ENCODE measurements at regions not wholly inside any gene's neighbourhood (a gene's known extent, or its start where the extent isn't known, plus 50 kb on each side); places are given as distances from the start of the nearest gene placed in this dataset.

DNA sequence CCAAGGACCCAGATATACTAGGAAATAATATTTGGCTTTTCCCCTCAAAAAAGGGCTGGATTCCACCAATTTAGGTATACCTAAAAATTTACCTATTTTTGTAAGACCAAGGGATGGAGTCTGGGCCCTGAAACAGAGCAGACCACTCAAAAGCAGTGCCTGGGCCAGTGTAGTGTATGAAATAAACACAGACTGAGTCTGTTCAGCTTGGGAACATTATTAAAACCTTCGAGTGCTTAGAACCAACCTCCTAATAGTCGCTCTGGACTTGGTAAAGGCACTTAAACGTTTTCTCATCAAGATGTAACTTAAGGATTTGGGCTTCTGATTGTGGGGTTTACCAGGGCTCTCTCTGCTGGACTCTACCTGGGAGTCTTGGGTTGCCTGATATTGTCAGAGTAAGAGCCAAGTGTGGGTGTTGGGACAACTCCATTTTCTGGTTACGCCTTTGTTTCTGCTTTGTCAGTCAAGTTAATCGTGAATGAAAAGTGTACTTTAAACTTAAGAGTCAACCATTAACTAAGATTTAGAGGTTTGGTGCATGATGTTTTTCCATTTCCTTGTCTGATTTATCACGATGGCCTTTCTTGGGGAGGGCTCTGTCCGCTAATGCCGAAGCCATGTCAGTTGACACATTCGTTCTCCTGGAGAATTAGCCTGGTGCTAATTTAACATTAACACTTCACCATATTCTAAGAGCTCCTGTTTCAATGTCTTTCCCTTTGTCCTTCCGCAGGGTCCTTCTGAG, 221.0 kb upstream of the TPM1 start:
- H3K4me1 Mint-ChIP-seq (ENCODE audit: low read depth) = no peaks in the 10 kb centered on the region
- H3K9me3 Mint-ChIP-seq = no peaks in the 10 kb centered on the region
- no peak overlapping the region for H3K4me3 Mint-ChIP-seq
- peaks cover 5% of the 10 kb centered on the region for H3K27me3 Mint-ChIP-seq (ENCODE audit: low read depth)
- no peaks in the 10 kb centered on the region for H3K36me3 Mint-ChIP-seq (ENCODE audit: low read depth)
- H3K27ac Mint-ChIP-seq = no peak overlapping the region

DNA sequence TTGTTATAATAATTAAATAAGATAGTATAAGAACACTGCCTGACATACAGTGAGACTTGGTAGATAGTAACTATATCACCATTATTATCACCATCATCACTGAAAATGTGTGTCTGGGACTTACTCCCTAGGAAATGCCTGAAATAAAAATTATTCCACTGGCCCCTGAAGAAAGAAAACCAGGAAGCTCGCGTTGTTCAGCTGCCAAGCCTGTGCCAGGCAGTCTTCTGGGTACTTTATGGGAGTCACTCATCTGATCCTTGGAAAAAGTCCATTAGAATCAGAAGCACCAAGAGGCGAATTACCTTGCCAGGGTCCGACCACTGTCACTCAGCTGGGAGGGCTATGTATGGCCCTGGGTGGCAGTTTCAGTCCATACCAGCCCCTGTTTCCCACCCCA, 220.3 kb upstream of the TPM1 start:
- Mint-ChIP-seq H3K27ac (no peak overlapping the region), H3K4me3 (no peak overlapping the region), H3K4me1 (ENCODE audit: low read depth) (no peaks in the 10 kb centered on the region), H3K27me3 (ENCODE audit: low read depth) (peaks cover 9% of the 10 kb centered on the region), H3K36me3 (ENCODE audit: low read depth) (no peaks in the 10 kb centered on the region), H3K9me3 (no peaks in the 10 kb centered on the region)

DNA sequence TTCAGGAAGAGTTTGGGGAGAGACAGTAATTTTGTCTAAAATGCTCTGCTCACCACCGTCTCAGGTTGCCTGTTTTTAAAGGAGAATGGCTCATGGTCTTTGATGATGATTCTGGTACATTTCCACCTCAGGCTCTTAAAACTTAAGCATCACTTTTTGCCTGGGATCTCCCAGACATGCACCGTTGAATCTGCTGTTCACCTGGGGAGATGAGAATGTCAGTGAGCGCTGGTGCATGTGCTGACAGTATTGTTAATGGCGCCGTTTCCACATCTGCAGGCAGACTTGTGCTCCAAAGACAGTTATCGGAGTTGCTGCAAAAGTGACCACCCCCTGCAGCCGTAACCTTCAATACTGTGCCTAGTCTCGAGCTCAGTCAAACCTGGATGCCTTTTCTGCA, 219.0 kb upstream of the TPM1 start:
- Mint-ChIP-seq H3K4me1 (ENCODE audit: low read depth) (no peaks in the 10 kb centered on the region), H3K4me3 (no peak overlapping the region), H3K27me3 (ENCODE audit: low read depth) (peaks cover 7% of the 10 kb centered on the region), H3K9me3 (no peaks in the 10 kb centered on the region), H3K36me3 (ENCODE audit: low read depth) (no peaks in the 10 kb centered on the region), H3K27ac (no peak overlapping the region)

DNA sequence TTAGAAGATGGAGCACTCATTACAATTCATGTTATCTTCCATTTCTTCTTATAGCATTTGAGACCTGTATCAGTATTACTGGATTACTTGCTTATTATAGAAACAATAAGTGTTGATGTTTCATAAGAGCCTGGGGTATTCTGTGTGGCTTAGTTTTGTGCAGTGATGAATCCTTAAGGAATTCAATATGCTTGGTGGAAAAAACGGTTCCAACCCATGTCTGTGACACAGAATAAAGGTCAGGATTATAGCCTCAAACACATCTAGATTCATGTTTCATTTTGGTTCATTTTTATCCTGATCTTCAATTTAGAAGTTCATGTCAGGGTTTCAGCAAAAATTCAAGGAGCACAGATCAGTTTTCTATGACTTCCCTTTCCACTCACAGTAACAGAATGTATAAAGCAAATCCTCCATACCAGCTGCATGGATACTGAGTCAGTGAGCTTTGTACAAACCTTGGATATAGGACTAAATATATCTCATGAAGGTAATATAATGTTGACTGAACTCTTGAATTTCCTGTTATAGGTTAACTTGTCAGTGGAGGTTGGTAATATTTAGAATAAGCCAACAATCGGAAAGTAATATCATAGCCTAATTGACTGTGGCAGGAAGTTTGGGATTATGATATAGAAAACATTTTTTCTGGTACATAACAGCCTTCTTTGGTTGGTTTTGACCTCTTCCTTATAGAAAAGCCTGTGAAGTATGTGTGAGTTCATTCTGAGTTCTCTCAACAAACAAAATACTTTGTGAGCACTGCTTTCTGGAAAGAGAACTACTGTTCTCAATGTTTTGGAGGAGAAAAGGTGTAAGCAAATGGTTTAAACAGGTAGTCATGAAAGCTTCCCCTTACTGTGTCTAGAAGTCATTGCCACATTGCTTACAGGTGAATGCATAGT, 218.2 kb upstream of the TPM1 start:
- no peaks in the 10 kb centered on the region for H3K9me3 Mint-ChIP-seq
- H3K4me3 Mint-ChIP-seq = no peak overlapping the region
- no peaks in the 10 kb centered on the region for H3K4me1 Mint-ChIP-seq (ENCODE audit: low read depth)
- H3K27ac Mint-ChIP-seq = no peak overlapping the region
- no peaks in the 10 kb centered on the region for H3K36me3 Mint-ChIP-seq (ENCODE audit: low read depth)
- peaks cover 7% of the 10 kb centered on the region for H3K27me3 Mint-ChIP-seq (ENCODE audit: low read depth)

DNA sequence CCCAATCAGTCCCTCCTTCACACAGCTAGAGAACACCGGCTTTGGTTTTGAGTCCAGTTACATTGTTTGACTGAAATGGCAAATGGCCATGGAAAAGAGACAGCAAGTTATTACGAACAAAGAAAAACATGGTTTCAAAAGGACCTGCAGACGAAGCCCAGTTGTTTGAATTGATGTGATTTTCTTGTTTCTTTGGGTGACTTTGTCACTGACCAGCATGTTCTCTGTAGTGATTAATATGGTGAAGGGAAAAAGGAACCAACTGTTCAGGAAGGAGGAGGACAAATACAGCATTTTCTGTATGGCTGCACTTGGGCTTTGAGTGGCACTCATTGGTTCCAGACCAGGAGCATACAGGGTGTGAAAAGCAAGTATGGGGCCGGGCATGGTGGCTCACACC, 217.4 kb upstream of the TPM1 start:
- Mint-ChIP-seq H3K27me3 (ENCODE audit: low read depth) (peaks cover 7% of the 10 kb centered on the region), H3K4me3 (no peak overlapping the region), H3K36me3 (ENCODE audit: low read depth) (no peaks in the 10 kb centered on the region), H3K9me3 (no peaks in the 10 kb centered on the region), H3K4me1 (ENCODE audit: low read depth) (no peaks in the 10 kb centered on the region), H3K27ac (no peak overlapping the region)

DNA sequence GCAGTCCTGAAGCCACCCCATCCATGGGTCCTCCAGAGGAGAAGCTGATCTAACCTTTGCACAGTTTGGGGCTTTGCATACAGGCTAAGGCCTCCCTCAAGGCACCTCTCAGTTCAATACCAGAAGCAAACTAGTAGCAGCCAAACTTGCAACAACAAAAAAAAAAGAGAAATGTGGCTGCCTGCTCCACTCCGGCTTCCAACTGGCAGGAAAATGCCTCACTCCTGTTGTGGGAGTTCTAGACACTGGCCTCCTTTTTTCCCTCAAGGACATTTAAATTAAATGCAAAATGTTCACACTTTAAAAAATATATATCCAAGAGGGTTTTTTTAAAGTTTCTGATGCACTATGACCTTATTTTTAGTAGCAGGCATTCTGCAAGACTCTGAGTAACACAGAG, 216.0 kb upstream of the TPM1 start:
- Mint-ChIP-seq H3K27me3 (ENCODE audit: low read depth) (peaks cover 7% of the 10 kb centered on the region), H3K27ac (no peak overlapping the region), H3K4me3 (no peak overlapping the region), H3K36me3 (ENCODE audit: low read depth) (no peaks in the 10 kb centered on the region), H3K4me1 (ENCODE audit: low read depth) (no peaks in the 10 kb centered on the region), H3K9me3 (no peaks in the 10 kb centered on the region)

DNA sequence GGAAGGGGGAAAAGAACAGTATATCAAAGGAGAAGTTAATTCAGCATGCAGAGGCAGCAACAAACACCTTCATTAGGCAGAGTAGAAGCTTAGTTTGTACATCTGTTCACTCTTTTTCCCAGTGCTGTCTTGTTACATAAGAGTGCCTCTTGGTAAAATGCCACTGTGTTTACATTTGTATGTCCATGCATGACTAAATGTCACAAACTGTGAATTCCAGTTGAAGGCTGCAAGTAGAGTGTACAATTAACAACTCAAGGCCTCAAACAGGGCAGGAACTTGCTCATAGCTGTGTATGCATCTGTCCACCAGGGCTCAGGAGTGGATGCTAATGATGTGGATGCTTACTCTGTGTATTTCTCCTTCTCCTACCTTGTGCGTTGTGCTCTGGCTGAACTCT, 214.2 kb upstream of the TPM1 start:
- Mint-ChIP-seq H3K4me3 (no peak overlapping the region), H3K36me3 (ENCODE audit: low read depth) (no peaks in the 10 kb centered on the region), H3K9me3 (no peaks in the 10 kb centered on the region), H3K27ac (no peak overlapping the region), H3K27me3 (ENCODE audit: low read depth) (peaks cover 7% of the 10 kb centered on the region), H3K4me1 (ENCODE audit: low read depth) (no peaks in the 10 kb centered on the region)

DNA sequence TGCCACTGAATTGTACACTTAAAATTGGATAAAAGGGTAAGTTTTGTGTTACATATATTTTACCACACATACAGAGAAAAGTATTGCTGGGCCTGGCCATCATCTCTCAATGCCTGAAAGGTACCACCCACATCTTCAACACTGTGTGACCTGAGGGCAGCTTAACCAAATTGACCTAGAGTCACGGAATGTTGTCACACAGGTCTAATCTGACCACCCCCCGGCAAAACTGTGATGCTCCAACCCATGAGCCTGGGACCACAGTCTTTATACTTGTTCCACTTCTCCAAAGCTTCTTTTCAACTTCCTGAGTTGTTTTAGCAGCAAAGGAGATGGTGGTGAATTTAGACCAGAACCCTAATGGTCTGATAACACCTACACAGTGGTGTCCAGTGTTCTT, 210.3 kb upstream of the TPM1 start:
- no peak overlapping the region for H3K27ac Mint-ChIP-seq
- H3K4me3 Mint-ChIP-seq = no peak overlapping the region

DNA sequence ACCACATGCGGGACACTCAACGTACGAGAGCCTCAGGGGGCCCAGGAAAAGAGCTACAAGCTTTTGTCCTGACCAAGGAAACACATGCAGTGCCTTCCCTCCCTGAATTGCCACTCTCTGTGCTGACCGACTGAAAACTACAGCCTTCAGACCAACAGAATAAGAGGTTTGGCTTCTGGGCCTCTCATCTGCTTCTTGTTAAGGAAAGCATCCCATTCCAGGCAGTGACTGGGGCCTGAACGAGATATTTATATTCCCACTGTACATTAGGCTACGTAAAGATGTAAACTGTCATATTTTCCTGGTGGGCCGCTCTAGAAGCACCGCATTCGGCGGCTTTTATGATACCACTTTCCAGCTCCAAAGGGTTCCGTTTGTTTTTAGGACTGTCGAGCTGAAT, 208.9 kb upstream of the TPM1 start:
- Mint-ChIP-seq H3K9me3 (no peaks in the 10 kb centered on the region), H3K27ac (no peak overlapping the region), H3K4me3 (no peak overlapping the region), H3K27me3 (ENCODE audit: low read depth) (no peaks in the 10 kb centered on the region), H3K36me3 (ENCODE audit: low read depth) (no peaks in the 10 kb centered on the region), H3K4me1 (ENCODE audit: low read depth) (no peaks in the 10 kb centered on the region)

More for the DNA sequence above, 210.3 kb upstream of the TPM1 start:
- H3K9me3 Mint-ChIP-seq = no peaks in the 10 kb centered on the region
- H3K27me3 Mint-ChIP-seq (ENCODE audit: low read depth) = peaks cover 3% of the 10 kb centered on the region
- no peaks in the 10 kb centered on the region for H3K4me1 Mint-ChIP-seq (ENCODE audit: low read depth)
- H3K36me3 Mint-ChIP-seq (ENCODE audit: low read depth) = no peaks in the 10 kb centered on the region

DNA sequence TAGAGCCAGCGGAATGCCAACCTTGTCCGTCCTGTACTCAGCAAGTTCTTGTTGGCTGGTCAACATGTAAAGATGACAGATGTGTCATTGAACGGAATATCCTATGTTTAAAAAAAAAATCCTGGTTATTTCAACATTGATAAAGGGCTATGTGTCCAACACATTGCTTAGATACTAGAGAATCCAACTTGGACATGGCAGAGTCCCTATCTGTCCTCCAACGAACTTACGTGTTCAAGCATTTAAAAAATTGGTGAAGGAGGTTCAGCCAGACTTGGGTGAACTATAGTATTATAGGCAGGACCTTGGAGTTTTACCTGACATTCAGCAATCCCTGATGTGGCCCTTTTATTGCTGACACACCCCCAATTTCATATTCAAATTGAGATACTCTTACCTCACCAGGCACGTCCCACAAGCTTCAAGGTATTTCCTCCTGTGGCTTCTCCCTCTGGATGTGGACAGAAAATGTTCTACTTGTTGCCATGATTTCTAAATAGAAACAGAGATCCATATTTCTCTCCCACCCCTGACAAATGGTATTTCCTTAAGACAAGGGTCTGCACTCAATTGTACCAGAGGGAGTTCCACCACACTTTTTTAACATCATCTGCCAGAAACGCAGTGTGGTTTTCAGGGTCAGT, 207.7 kb upstream of the TPM1 start:
- no peaks in the 10 kb centered on the region for H3K9me3 Mint-ChIP-seq
- H3K36me3 Mint-ChIP-seq (ENCODE audit: low read depth) = no peaks in the 10 kb centered on the region
- H3K27ac Mint-ChIP-seq = no peak overlapping the region
- H3K27me3 Mint-ChIP-seq (ENCODE audit: low read depth) = no peaks in the 10 kb centered on the region
- H3K4me3 Mint-ChIP-seq = no peak overlapping the region
- no peaks in the 10 kb centered on the region for H3K4me1 Mint-ChIP-seq (ENCODE audit: low read depth)

DNA sequence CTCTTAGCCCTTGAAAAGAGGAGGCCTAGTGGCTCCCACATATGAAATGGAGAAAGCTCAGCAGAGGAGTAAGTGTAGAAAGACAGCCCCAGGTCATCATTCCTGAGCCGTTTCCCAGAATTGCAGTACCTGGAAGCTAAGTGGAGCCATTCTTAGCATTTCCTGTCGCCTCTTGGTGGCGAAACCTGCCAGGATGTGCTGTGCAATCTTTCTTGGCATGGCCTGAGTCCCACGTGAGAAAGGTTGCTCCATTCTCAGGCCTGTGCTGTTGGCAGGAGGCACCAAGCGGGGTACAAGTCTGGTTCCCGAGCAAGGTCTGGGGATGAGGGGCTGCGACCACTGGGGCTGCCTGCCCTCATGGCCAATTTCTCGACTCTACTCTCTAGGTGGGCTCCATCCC, 207.2 kb upstream of the TPM1 start:
- Mint-ChIP-seq H3K36me3 (ENCODE audit: low read depth) (no peaks in the 10 kb centered on the region), H3K9me3 (no peaks in the 10 kb centered on the region), H3K4me1 (ENCODE audit: low read depth) (no peaks in the 10 kb centered on the region), H3K27me3 (ENCODE audit: low read depth) (no peaks in the 10 kb centered on the region), H3K27ac (no peak overlapping the region), H3K4me3 (no peak overlapping the region)

DNA sequence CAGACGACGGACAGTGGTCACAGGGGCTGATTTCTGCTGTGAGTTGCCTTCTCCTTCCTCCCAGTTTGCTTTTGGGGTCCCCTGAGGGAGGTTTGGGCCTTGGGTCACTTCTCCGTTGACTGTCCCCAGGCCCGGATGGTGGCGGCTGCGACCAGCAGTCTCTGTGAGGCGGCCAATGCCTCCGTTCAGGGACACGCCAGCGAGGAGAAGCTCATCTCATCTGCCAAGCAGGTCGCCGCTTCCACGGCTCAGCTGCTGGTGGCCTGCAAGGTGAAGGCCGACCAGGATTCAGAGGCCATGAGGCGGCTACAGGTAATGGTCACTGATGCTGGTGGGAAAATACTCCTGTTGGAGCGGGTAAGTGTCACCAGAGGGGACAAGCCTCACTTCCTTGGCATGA, 206.8 kb upstream of the TPM1 start:
- H3K4me3 Mint-ChIP-seq = no peak overlapping the region
- H3K36me3 Mint-ChIP-seq (ENCODE audit: low read depth) = no peaks in the 10 kb centered on the region
- no peaks in the 10 kb centered on the region for H3K4me1 Mint-ChIP-seq (ENCODE audit: low read depth)
- H3K9me3 Mint-ChIP-seq = no peaks in the 10 kb centered on the region
- H3K27ac Mint-ChIP-seq = no peak overlapping the region
- H3K27me3 Mint-ChIP-seq (ENCODE audit: low read depth) = no peaks in the 10 kb centered on the region

DNA sequence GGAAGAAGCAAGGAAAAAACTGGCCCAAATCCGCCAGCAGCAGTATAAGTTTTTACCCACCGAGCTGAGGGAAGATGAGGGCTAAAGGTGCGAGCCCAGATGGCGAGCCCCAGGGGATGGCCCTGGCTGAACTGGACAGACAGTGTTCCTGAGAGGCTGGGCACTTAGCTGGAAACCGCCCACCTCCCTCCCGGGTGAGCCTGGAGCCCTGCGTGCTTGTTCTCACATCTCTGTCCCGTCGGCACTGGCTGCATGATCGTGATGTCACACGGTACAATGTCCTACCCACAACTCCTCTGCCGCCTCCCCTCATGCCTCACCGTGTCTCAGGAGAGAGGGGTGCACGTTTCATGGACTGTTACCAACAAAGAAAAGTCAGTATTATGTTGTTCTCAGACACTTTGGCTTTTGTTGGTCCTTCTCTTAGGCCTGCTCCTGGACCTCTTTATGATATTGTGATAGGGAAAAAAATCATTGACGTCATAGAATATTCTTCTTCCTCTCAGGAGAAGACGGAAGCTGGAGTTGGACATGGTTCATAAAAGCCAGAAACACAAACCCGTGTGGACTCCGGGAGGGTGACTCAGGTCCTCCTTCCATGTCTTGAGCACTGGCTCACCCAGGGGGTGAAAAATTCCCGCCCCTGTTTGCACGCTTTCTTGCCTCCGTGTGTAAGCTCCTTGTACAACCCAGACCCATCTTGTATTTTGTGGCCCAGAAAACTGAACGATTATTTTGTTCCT, 201.8 kb upstream of the TPM1 start:
- H3K4me1 Mint-ChIP-seq (ENCODE audit: low read depth) = no peaks in the 10 kb centered on the region
- H3K4me3 Mint-ChIP-seq = no peak overlapping the region
- H3K9me3 Mint-ChIP-seq = no peaks in the 10 kb centered on the region
- no peak overlapping the region for H3K27ac Mint-ChIP-seq
- H3K27me3 Mint-ChIP-seq (ENCODE audit: low read depth) = no peaks in the 10 kb centered on the region
- H3K36me3 Mint-ChIP-seq (ENCODE audit: low read depth) = no peaks in the 10 kb centered on the region

DNA sequence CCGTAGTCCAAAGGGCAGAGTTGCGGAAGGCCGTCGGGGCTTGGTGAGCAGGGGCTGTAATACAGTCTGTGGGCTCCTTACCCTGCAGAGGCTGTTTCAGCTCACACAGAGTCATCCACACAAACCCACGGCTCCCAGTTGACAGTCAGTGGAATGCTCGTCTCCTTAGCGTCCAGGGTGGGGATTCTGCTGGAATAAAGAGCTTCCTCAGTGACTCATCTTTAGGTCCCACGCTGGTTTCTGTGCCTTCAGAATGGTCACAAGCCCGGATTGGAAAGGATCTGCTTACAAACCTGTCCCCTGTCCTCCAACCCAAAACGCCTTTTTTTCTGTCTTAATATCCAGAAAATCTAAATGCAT, 201.3 kb upstream of the TPM1 start:
- H3K27me3 Mint-ChIP-seq (ENCODE audit: low read depth) = no peaks in the 10 kb centered on the region
- no peak overlapping the region for H3K4me3 Mint-ChIP-seq
- H3K36me3 Mint-ChIP-seq (ENCODE audit: low read depth) = no peaks in the 10 kb centered on the region

More for the DNA sequence above, 201.3 kb upstream of the TPM1 start:
- H3K27ac Mint-ChIP-seq = no peak overlapping the region
- no peaks in the 10 kb centered on the region for H3K4me1 Mint-ChIP-seq (ENCODE audit: low read depth)
- no peaks in the 10 kb centered on the region for H3K9me3 Mint-ChIP-seq
